ENCODE measurements at regions not wholly inside any gene's neighbourhood (a gene's known extent, or its start where the extent isn't known, plus 50 kb on each side); places are given as distances from the start of the nearest gene placed in this dataset.

DNA sequence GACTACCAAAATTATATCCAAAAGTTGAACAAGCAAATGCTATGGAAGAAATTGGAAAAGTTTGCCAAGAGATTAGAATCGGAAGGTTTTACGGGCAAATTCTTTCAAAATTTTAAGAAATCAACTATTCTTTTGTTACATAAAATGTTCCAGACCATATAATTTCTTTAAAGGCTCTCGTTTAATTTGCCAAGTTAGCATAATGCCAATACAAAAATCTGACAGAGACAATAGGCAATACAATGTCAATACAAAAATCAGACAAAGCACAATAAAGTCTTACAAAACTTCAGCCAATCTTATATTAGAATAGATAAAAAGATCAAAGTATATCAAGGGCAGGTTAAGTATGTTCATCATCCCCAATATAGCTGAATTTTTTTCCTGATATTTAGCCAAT is 224.2 kb downstream of the BCL11A start:
- no peak for DNase-seq (ENCODE audit: low read depth in 2 of 3, low spot score in 2 of 3)

DNA sequence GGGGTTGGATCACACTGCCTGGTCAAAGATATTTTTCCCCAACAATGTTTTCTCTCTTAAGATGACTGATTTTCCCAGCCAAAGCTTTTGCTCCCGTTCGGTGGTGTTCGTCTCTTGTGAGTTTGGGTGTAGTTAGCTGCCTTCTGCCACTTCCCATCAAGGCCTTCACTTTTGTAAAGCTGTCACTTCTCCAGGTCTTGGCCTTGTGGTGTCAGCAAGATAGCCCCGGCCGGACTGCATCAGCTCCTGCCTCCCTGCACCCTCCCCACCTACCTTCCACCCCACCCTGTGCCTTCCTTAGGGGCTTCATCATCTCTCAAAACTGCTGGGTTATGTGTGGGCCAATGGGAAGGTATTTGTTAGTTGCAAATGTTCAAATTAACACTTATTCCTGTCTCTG is 228.9 kb downstream of the BCL11A start:
- DNase-seq (ENCODE audit: low read depth in 2 of 3, low spot score in 2 of 3) = no peak

DNA sequence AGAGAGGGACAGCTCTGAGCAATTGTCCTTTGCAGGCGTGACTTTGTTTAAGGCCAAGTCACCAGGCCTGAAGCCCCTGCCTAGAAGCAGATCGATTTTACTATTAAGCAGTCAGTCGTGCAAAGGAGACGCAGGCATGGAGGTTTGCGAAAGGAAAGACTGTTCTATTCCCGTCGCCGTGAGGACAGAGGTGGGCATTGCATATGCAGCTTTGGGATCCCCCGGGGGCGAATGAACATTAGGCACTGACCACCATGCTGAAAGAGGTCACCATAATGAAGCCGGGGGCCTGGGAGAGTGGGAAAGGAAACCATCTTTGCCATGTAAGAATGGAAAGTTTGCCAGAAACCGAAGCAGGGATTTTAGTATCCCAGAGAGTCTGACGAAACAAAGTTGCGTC is 231.6 kb downstream of the BCL11A start:
- DNase-seq (ENCODE audit: low read depth in 2 of 3, low spot score in 2 of 3) = no peak

DNA sequence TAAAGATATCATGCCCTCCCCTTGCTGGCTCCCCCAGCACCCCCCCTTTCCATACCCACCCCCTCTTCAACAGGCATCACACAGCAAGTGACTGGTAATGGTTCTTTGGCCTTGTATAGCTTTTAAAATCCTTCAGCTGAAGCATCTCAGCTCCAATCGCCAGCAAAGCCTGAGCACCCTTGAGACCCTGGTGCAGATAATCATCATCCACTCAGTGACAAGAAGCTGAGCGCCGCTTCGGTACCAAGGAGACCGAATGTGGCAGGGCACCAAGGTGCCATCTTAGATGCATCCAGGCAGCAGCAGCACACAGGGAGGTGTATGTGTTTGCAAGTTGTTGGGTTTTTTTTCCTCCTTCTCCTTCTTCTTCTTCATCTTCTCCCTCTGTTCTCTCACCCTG is 232.7 kb downstream of the BCL11A start:
- no peak for DNase-seq (ENCODE audit: low read depth in 2 of 3, low spot score in 2 of 3)

DNA sequence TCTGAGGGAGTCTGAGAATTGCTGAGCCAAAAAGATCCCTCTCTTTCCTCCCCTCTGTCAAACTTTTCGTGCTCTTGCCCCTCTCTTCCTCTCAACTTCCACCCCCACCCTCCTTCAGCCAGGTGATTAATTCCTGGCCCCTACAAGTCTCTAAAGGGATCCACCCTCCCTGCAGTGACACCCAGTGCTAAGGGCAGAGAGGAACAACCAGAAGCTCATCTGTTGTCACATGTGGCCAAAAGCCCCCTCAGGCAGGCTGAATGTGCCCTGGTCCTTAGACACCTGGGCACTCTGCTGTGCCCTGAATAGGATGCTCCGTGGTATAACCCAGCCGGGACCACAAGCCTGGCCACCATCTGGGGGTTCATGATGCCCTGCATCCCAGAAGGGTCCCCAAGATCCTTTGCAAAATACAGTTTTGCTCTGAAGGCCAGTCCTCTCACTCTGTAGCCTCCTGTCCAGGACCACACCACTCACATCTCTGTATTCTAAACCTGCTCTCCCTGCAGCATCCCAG is 234.4 kb downstream of the BCL11A start:
- no peak for DNase-seq (ENCODE audit: low read depth in 2 of 3, low spot score in 2 of 3)

DNA sequence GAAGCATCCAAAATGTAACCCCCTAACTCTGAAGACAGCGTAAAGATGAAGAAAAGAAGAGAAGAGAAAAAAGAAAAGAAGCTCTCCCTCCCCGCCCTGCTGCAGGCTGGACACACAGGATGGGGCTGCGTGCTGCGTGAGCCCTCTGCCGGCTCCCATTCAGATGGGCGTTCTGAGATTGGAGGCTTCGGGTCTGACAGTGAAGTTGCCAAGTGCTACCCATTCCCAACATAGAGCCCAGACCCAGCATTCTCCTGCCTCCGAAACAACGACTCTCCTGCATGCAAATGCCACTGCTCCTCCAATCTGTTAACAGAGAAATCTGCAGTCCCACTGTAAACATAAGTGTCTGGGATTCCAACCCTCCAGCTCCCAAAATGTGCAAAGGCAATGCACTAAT is 234.9 kb downstream of the BCL11A start:
- no peak for DNase-seq (ENCODE audit: low read depth in 2 of 3, low spot score in 2 of 3)

DNA sequence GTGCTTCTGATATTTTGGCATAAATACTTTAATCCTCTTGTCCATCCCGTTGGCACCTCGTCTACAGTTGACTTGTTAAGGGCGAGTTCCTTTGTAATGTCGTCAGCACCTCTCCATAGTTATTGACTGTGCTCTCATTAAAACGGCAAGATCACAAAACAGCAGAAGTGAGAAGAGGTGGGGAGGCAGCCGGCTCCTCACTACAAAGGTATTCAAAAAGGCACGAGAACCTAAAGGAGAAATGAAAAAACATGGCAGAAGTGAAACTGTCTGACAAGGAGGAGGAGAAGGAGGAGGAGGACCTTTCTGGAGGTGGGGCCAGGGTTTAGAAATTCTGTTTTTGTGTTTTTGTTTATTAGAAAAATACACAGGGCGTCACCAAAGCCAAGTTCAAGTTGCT is 235.6 kb downstream of the BCL11A start:
- no peak for DNase-seq (ENCODE audit: low read depth in 2 of 3, low spot score in 2 of 3)

DNA sequence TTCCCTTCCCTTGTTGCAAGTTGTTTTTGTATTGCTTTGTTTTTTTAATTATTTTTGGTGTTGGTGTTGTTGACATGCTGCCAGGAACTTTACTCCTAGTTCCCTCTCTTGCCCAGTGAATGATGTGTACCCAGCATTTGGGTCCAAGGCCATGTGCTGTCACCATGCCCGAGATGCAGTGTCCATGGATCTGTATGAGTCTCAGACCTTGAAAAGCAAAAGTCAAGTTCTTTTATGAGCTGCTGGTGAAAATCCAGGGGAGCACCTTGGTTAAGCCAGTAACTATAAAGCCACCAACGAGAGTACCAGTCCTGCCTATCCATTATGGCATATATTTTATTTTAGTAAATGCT is 236.4 kb downstream of the BCL11A start:
- DNase-seq (ENCODE audit: low read depth in 2 of 3, low spot score in 2 of 3) = no peak

DNA sequence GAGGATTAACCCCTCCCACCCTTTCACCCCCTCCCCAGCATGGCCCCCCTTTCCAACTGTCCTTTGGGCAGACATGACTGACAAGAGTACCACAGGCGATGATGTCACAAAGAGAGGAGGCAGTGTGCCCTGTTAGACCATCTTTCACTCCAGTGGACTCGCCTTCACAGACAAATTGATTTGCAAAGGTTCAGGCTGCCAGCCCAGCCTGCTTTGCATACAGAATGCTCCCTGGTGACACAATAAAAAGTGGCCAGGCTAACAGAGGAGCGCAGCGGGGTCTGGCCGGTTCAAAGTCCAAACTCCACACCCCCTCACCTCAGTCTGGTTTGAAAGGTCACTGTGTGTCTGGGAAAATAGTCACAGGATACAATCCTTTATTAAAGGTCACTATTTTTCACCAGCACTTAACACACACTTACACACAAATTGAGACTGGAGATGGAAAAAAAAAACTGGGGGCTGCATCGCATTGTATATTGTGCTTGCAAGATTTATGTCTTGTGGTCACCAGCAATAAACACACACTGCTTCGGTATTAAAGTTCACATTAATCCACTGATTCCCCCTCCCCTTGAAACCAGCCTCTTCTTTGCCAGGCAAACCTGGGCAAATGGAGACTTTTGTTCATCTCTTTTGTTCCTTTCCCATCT is 236.9 kb downstream of the BCL11A start:
- DNase-seq (ENCODE audit: low read depth in 2 of 3, low spot score in 2 of 3) = no peak

DNA sequence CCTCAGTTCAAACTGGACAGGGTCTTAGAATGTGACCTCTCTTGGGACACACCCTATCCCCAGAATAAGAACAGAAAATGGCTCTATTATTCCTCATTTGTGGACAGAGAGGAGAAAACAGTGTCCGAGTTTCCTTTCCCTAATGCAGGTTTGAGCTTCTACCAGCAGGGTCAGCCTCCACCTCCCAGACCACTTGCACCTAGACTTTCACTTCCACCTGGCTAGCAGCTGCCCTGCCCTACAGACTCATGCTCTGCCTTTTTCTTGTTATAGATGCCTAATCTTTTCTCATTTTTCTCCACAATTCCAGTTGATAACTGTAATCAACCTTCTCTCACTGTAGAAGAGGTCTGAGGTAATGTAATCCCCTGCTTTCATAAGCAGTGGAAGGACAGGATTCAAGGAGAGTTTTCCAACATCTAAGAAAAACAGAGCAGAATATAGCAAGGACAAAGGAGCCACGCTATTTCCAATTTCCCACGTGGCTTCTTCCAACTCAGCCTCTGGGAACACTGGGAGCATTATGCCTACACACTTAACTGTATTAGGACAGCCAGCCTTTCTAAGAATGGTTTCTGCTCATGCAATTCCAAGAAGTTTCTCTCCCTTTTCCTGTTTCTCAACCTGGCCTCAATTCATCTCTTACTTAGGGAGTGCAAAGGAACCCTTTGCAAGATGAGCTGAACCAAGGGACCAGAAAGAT is 239.8 kb downstream of the BCL11A start:
- no peak for DNase-seq (ENCODE audit: low read depth in 2 of 3, low spot score in 2 of 3)

DNA sequence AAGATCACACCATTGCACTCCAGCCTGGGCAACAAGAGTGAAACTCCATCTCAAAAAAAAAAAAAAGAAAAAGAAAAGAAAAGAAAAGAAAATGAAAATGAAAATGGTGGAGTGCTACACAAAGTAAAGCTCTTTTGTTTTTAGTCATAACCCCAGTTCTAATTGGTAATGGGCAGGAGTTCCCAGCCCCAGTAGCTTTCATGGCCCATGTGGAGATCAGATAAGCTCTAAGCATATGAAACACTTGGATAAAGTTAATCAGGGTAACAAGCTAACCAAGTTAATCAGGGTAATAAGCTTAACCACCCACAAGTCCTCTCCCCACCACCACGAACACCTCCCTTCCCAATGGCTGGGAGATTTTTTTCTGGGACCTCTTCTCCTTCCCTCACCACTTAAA is 240.8 kb downstream of the BCL11A start:
- DNase-seq (ENCODE audit: low read depth in 2 of 3, low spot score in 2 of 3) = no peak

DNA sequence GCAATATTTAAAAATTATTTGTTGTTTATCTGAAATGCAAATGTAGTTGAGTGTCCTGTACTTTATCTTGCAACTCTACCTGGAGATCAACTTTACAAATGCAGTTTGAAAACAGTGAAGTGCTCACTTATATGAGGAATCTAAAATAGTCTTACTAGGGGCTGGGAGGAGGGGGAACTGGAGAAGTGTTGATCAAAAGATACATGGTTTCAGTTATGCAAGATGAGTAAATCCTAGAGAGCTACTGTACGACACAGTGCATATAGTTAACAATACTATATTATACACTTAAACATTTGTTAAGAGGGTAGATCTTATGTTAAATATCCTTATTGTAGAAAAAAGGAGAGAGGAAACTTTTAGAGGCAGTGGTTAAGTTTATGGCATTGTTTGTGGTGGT is 241.9 kb downstream of the BCL11A start:
- no peak for DNase-seq (ENCODE audit: low read depth in 2 of 3, low spot score in 2 of 3)

DNA sequence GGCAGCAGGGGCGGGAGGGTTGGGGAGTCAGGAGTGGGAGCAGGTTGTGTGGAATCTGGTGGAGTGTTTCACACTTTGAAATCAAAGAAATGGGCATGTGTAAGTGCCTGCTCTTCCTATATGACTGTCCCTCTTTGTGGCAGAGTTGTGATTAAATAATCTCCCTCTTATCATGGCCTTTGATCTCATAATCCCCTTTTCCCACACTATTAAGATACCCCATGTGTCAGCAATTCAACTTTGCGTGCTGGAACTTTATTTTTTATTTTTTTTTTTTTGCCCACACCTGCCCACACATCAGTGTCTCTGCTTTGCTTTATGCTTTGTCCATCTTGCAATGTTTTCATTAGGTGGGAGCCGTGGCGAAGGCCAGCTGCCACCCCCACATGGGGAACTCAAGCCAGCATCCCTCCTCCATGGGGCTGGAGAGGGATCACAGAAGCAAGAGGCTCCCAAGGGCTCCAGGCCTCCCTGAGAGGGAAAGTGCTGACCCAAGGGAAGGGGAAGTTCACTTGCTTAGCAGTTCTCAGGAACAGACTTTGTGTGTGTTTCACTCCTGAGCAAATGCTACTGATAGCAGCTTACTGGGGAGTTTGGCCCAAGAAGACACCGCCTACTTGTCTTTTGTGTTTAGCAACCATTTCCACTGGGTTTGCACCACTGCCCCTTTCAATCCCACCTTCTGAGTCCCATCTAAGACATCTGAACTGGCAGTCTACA is 243.4 kb downstream of the BCL11A start:
- no peak for DNase-seq (ENCODE audit: low read depth in 2 of 3, low spot score in 2 of 3)

DNA sequence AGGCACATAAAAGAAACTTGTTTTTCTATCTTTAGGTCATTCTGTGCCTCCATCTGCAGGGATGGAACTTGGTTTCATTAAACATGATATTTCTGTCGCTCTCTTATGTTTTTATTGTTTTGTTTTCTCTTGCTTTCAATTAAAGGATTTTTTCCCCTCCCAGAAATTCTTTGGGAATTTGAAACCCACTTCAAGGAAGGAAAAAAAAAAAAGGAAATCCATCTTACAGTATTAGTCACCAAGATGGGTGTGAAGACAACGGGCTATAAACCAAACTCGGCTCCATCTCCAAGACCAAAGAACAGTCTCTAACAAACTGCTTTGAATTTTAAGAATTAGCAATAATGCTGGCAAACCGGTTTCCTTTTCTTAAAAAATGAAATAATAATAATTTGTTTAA is 244.1 kb downstream of the BCL11A start:
- no peak for DNase-seq (ENCODE audit: low read depth in 2 of 3, low spot score in 2 of 3)

DNA sequence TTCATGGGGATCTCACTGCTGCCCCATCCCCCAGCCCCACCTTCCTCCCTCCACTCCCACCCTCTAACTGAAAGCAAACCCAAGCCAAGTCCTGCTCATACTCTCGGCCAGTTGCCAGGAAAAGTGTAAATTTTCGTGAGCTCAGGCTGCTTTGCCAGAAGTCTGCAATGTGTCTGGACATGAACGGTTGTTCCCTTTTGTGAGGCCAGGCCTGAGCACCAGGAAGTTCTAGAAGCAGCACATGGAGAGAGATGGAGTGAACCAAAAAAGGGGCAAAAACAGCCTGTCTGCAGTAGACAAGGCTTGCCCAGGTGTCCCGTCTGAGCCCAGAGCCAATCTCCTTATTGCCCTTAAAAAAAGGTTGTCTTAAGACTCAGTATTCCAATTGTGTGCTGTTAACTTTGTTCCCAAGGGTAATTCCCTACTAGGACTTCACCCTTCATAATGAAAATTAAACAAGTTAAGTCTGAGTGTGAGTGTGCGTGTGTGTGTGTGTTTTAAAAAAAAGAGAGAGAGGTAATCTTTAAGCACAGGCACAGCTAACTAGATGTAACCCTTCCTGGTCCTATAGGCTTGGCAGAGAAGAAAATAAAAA is 247.1 kb downstream of the BCL11A start:
- DNase-seq (ENCODE audit: low read depth in 2 of 3, low spot score in 2 of 3) = peak in 2 of 3 donors; percentile 14 to 56

DNA sequence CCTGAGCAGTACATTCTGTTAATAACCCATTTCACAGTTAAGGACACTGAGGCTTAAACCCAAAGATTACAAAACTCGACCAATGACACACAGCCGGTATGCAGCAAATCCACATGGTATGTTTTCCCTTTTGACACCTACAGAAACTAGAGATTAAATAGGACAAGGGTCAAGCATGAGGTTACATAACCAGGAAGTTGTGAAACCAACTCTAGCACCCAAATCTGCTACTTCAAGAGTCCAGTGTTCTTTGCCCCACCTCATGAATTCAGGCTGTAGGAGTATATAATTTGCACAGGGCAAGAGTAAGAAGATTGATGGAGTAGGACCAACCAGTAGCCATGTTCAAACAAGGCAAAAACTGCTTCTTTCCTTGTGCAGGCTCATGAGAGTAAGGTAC is 249.8 kb downstream of the BCL11A start:
- DNase-seq (ENCODE audit: low read depth in 2 of 3, low spot score in 2 of 3) = no peak

DNA sequence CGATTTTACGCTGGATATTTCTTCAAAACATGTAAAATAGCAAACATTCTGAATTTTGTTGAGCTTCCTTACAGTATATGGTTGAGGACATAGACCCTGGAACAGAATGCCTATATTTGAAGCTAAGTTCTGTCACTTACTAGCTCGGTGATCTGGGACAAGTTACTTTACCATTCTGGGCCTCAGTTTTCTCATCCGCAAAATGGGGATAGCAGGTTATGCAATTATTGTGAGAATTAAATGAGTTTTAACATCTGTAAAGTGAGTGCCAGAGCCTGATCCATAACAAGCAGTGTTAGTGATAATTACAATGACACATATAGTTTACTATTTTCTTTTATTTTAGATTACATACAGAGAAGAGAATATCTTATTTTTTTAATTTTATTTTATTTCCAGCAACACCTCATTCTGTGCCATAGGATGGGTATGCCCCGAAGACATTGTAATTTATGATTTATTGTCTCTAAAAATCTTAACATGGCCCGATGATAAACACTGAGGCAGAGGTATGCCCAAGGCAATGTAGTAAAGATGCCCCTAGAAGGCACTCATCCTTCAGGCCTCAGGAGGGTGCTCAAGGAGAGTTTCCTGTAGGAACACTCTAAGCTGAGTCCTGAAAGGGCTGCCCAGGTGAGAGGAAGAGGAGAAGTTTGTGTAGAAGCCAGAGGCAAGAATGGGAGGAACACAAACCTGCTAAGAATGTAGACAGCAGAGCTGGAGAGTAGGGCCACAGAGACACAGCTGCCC is 250.9 kb downstream of the BCL11A start:
- DNase-seq (ENCODE audit: low read depth in 2 of 3, low spot score in 2 of 3) = no peak

DNA sequence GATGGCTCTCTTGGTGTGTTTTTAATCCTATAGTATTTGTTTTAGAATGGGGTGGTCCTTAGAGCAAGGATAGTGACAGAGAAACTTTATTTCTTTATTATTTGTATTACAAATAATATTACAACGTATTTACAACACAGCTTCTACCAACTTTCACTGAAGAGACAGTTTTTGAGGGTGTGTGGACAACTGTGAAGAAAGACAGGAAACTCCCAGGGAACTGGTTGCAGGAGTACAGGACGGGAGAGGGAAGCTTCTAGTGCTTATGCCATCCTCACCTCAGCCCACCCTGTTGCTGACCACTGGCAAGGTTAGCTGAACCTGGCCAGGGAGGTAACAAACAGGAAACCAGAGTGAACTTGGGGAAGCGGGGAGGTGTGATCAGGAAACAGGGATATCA is 251.7 kb downstream of the BCL11A start:
- no peak for DNase-seq (ENCODE audit: low read depth in 2 of 3, low spot score in 2 of 3)

DNA sequence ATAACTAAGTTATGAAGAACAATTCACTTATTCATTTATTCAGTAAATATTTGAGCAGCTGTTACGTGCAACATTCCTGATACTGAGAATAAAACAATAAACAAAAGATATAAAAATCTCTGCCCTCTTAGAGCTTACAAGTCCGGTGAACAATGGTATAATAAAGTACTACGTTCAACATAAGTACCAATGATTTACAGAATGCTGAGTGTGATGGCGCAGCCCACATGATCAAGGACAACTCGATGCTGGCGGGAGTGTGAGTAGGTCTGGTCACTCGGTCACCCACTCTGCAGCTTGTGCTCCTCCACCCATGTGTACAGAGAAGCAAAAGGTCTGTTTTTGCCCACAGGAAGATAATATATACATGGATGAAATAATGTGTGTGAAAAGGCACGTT is 254.3 kb downstream of the BCL11A start:
- DNase-seq (ENCODE audit: low read depth in 2 of 3, low spot score in 2 of 3) = no peak

DNA sequence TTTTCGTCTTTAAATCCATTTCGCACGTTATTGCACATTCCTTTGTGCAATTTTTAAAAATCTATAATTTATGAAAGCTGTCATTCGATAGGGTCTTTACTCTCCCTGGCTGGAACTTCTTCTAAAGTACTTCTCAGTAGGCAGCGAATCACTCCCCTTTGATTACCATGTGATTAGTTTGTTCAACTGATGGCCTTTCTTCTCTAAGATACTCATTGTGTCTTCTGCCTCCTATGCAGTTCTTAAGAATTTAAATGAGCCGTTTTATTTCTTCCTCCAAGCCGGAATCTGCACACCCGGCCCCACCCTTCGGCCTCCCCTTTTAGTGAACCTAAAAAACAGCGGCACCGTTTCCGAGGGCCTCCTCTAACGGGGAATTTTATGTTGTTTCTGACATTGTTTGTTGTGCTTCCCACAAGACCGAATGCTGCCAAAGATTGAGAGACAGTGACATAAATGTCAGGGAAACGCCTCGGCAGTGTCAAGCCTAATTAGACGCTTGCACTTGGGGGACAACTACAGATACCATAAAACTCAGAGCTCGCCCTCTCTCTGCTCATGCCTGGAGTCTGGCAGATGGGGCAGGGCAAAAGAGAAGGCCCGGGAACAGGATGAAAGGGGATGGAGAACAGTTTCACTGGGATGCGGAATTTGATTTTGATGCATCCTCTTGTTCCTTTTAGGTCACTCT is 255.3 kb downstream of the BCL11A start:
- DNase-seq (ENCODE audit: low read depth in 2 of 3, low spot score in 2 of 3) = no peak
